Coronary artery (tissue), 2 donors: ENCODE measurements at regions not wholly inside any gene's neighbourhood (a gene's known extent, or its start where the extent isn't known, plus 50 kb on each side); places are given as distances from the start of the nearest gene placed in this dataset.

Experiments
- DNase-seq: peaks from one replicate; pipeline ENCODE4 v3.0.0-alpha.2; 2017; ENCODE audit warnings: low spot score
- H3K27ac ChIP-seq, 2 donors: fragments of 200-600 bp; sonication (generic); one replicate each; pipeline ENCODE4 v1.5.1; 2016 to 2019
- H3K4me3 ChIP-seq: fragments of 200-600 bp; sonication (generic); 2 replicates; pipeline ENCODE4 v1.5.1; 2016; ENCODE audit warnings: mild to moderate bottlenecking, moderate library complexity
- CTCF ChIP-seq: fragments of 200-600 bp; sonication (generic); IDR thresholded peaks from one replicate; pipeline ENCODE4 v1.5.1; 2019; ENCODE audit warnings: antibody characterized with exemption

GRCh38 chr17:74055508-74056160 is 147.8 kb upstream of the RPL38 start:
- H3K27ac ChIP-seq = no peak overlapping the region
- H3K4me3 ChIP-seq = no peak overlapping the region
- no peak for TF ChIP-seq CTCF
- DNase-seq = no peak

- no peak for TF ChIP-seq CTCF
- no peak overlapping the region for H3K4me3 ChIP-seq
- no peak overlapping the region for H3K27ac ChIP-seq
- DNase-seq = no peak
Observed at GRCh38 chr17:74059479-74060240, 143.8 kb upstream of the RPL38 start.

- Histone ChIP-seq H3K27ac (no peak overlapping the region), H3K4me3 (no peak overlapping the region)
- DNase-seq = no peak
- no peak for TF ChIP-seq CTCF
Observed at GRCh38 chr17:74061758-74062157, 141.7 kb upstream of the RPL38 start.

- no peak for TF ChIP-seq CTCF
- no peak overlapping the region for H3K4me3 ChIP-seq
- DNase-seq = no peak
- H3K27ac ChIP-seq = no peak overlapping the region
Observed at GRCh38 chr17:74062234-74062633, 141.2 kb upstream of the RPL38 start.

GRCh38 chr17:74063439-74063838 is 140.0 kb upstream of the RPL38 start:
- Histone ChIP-seq H3K27ac (no peak overlapping the region), H3K4me3 (no peak overlapping the region)
- no peak for DNase-seq
- TF ChIP-seq CTCF = no peak

GRCh38 chr17:74070374-74070773 is 133.1 kb upstream of the RPL38 start:
- no peak for TF ChIP-seq CTCF
- H3K4me3 ChIP-seq = no peak overlapping the region
- no peak overlapping the region for H3K27ac ChIP-seq
- no peak for DNase-seq
